GM21526 (cell line): ENCODE measurements at regions not wholly inside any gene's neighbourhood (a gene's known extent, or its start where the extent isn't known, plus 50 kb on each side); places are given as distances from the start of the nearest gene placed in this dataset.
"Not testable (repeated sequence)": the region's sequence is repeated elsewhere in the genome, so short reads cannot be mapped to it uniquely, and the experiment has no call there.

Source experiments
- ATAC-seq: cut with Tn5 transposase; IDR thresholded peaks from one replicate; pipeline ENCODE4 v1.9.1; 2021; ENCODE audit warnings: moderate library complexity; ENCODE audit not compliant: unreplicated experiment, low FRiP score

GRCh38 chr3:150248888-150249681 lies 159.0 kb upstream of the TSC22D2 start:
- no peak for ATAC-seq

GRCh38 chr3:150248116-150248887 lies 159.8 kb upstream of the TSC22D2 start:
- ATAC-seq, result no peak

- ATAC-seq, result no peak
These were observed 160.7 kb upstream of the TSC22D2 start for GRCh38 chr3:150247441-150247840.

GRCh38 chr3:150243466-150243865 lies 164.6 kb upstream of the TSC22D2 start:
- ATAC-seq, result no peak

- no peak for ATAC-seq
These were observed 165.7 kb upstream of the TSC22D2 start for GRCh38 chr3:150242220-150242936.

- ATAC-seq, result no peak
These were observed 167.2 kb upstream of the TSC22D2 start for GRCh38 chr3:150240891-150241290.

- no peak for ATAC-seq
These were observed 168.3 kb upstream of the TSC22D2 start for GRCh38 chr3:150239766-150240165.

- no peak for ATAC-seq
These were observed 169.0 kb upstream of the TSC22D2 start for GRCh38 chr3:150238995-150239619.

GRCh38 chr3:150238048-150238802 lies 169.9 kb upstream of the TSC22D2 start:
- ATAC-seq, result no peak

GRCh38 chr3:150237490-150237889 lies 170.6 kb upstream of the TSC22D2 start:
- ATAC-seq, result no peak

GRCh38 chr3:150236316-150237082 lies 171.6 kb upstream of the TSC22D2 start:
- ATAC-seq, result no peak

GRCh38 chr3:150235799-150236198 lies 172.3 kb upstream of the TSC22D2 start:
- ATAC-seq, result no peak

- no peak for ATAC-seq
These were observed 175.1 kb upstream of the TSC22D2 start for GRCh38 chr3:150232992-150233451.

- no peak for ATAC-seq
These were observed 178.1 kb upstream of the TSC22D2 start for GRCh38 chr3:150230037-150230436.

GRCh38 chr3:150228626-150229025 lies 179.5 kb upstream of the TSC22D2 start:
- ATAC-seq, result not testable (repeated sequence)

- ATAC-seq, result no peak
These were observed 180.3 kb upstream of the TSC22D2 start for GRCh38 chr3:150227839-150228238.

- no peak for ATAC-seq
These were observed 182.1 kb upstream of the TSC22D2 start for GRCh38 chr3:150225986-150226385.

- no peak for ATAC-seq
These were observed 184.5 kb upstream of the TSC22D2 start for GRCh38 chr3:150223558-150223957.
